ENCODE measurements at regions not wholly inside any gene's neighbourhood (a gene's known extent, or its start where the extent isn't known, plus 50 kb on each side); places are given as distances from the start of the nearest gene placed in this dataset.

- H3K56ac ChIP-seq (replicated peaks; ENCODE audit: insufficient read length, low read depth, low read length), result no peak overlapping the region
- no peaks in the 10 kb centered on the region for H4K20me1 ChIP-seq (replicated peaks in 1 of 2; ENCODE audit: control insufficient read depth in 1 of 2, insufficient read depth in 2 of 2, low read length in 2 of 2)
- H4K91ac ChIP-seq (replicated peaks; ENCODE audit: insufficient read length, low read length), result no peak overlapping the region
- no peak overlapping the region for H3K27ac ChIP-seq (ENCODE audit: low read depth, low read length)
- no peak overlapping the region for H2AFZ ChIP-seq (ENCODE audit: low read length)
- no peak overlapping the region for H3K23ac ChIP-seq (ENCODE audit: insufficient read length)
- 81% methylated on average over 1 of the region's 1 CpG; no CpG with 5 or more reads in 1 of the 2 experiments for WGBS, 2 experiments (ENCODE audit: extremely low coverage in 1 of 2, insufficient coverage in 1 of 2, insufficient read length in 1 of 2, insufficient replicate concordance in 2 of 2, low coverage in 1 of 2, low lambda C conversion rate in 2 of 2, missing lambda C conversion rate in 1 of 2)
- no peak overlapping the region for H3K14ac ChIP-seq (ENCODE audit: insufficient read length)
- no peaks in the 10 kb centered on the region; a peak in 1 of 8 replicates for H3K36me3 ChIP-seq (ENCODE audit: control insufficient read depth in 2 of 4, insufficient read depth in 4 of 4, low read length in 3 of 4)
- H2AK5ac ChIP-seq (ENCODE audit: low read depth, low read length), result no peak overlapping the region
- H2BK15ac ChIP-seq (ENCODE audit: low read length), result no peak overlapping the region
- H3K9ac ChIP-seq (replicated peaks in 1 of 4; ENCODE audit: extremely low read depth in 1 of 4, low read depth in 3 of 4, low read length in 3 of 4), result no peak overlapping the region
- H3K4me3 ChIP-seq (ENCODE audit: extremely low read depth in 1 of 4, insufficient read depth in 2 of 4, low read depth in 3 of 4, low read length in 4 of 4), result no peak overlapping the region
- no peak overlapping the region for H4K8ac ChIP-seq (ENCODE audit: extremely low read depth, insufficient read depth, low read length)
- POLR2A ChIA-PET (ENCODE audit: partially characterized antibody), result no interaction called here
- no peaks in the 10 kb centered on the region for H3K79me2 ChIP-seq (ENCODE audit: control insufficient read depth in 1 of 2, insufficient read depth in 2 of 2, low read length in 2 of 2)
- no peak overlapping the region for H3K4ac ChIP-seq (replicated peaks; ENCODE audit: insufficient read length, low read depth, low read length)
- H4K5ac ChIP-seq (ENCODE audit: insufficient read length, low read depth, low read length), result no peak overlapping the region
- H3K79me1 ChIP-seq (ENCODE audit: low read depth, low read length), result no peaks in the 10 kb centered on the region
- H3K4me1 ChIP-seq (replicated peaks in 1 of 4; ENCODE audit: control insufficient read depth in 3 of 4, insufficient read depth in 4 of 4, low read length in 3 of 4), result no peaks in the 10 kb centered on the region
- TF ChIP-seq HDAC2 (IDR thresholded peaks at IDR 0.05; ENCODE audit: borderline replicate concordance in 1 of 2, low read depth in 2 of 2, low read length in 2 of 2) (no peak), JUND (IDR thresholded peaks at IDR 0.05; ENCODE audit: low read length) (no peak), SP1 (IDR thresholded peaks at IDR 0.05; ENCODE audit: low read depth, low read length) (no peak), CBX8 (IDR thresholded peaks at IDR 0.05; ENCODE audit: borderline replicate concordance, low read depth, low read length) (no peak), TEAD4 (IDR thresholded peaks at IDR 0.05; ENCODE audit: low read depth, low read length) (no peak), E2F6 (IDR thresholded peaks at IDR 0.05) (no peak), FOSL1 (IDR thresholded peaks at IDR 0.05; ENCODE audit: insufficient read depth, low read depth, low read length) (no peak), POLR2A (IDR thresholded peaks at IDR 0.05; ENCODE audit: control extremely low read depth in 1 of 2, low read depth in 2 of 2, low read length in 2 of 2) (no peak), HDAC6 (IDR thresholded peaks at IDR 0.05; ENCODE audit: low read depth, low read length) (no peak), CHD1 (IDR thresholded peaks at IDR 0.05; ENCODE audit: low read depth, low read length) (no peak), POLR2AphosphoS5 (IDR thresholded peaks at IDR 0.05; ENCODE audit: low read depth, low read length) (no peak), JUN (IDR thresholded peaks at IDR 0.05; ENCODE audit: low read depth, low read length) (no peak)
- FAIRE-seq, result no peak
- H2BK120ac ChIP-seq (replicated peaks; ENCODE audit: low read depth, low read length), result no peak overlapping the region
- DNase-seq (ENCODE audit: low read depth in 1 of 2, low spot score in 2 of 2), result no peak
- no peaks in the 10 kb centered on the region for H3K23me2 ChIP-seq (ENCODE audit: low read depth, low read length)
- no peak overlapping the region for H2BK12ac ChIP-seq (ENCODE audit: low read depth, low read length)
- no peak overlapping the region for H2BK5ac ChIP-seq (ENCODE audit: low read depth, low read length)
- no peaks in the 10 kb centered on the region for H3K27me3 ChIP-seq (replicated peaks in 1 of 4; ENCODE audit: control insufficient read depth in 3 of 4, extremely low read depth in 1 of 4, insufficient read depth in 3 of 4, low read length in 3 of 4)
- no peak overlapping the region for H2BK20ac ChIP-seq (ENCODE audit: low read length)
- H3K9me3 ChIP-seq (ENCODE audit: insufficient read depth in 2 of 2, low read depth in 1 of 2, low read length in 1 of 2), result peaks cover 14 to 19% of the 10 kb centered on the region in 2 experiments
- no peak overlapping the region for H3K18ac ChIP-seq (ENCODE audit: extremely low read depth, low read length)
- no peak overlapping the region for H3K4me2 ChIP-seq (ENCODE audit: insufficient read depth in 1 of 2, low read depth in 2 of 2, low read length in 2 of 2)
- CTCF ChIA-PET (ENCODE audit: partially characterized antibody), result interaction anchor here (0.7 to 1.6 kb wide), 3 partner anchors 9 to 232 kb away, joined by 3 to 5 read pairs (median 4); no protein-coding TSS in a partner anchor
Measured at GRCh38 chr3:26089249-26089648, 299.4 kb downstream of the OXSM start.
